Glutamatergic neuron (in vitro differentiated cells): ENCODE measurements at regions not wholly inside any gene's neighbourhood (a gene's known extent, or its start where the extent isn't known, plus 50 kb on each side); places are given as distances from the start of the nearest gene placed in this dataset.

Experiments used
- DNase-seq: peaks from one replicate; pipeline ENCODE4 v3.0.0; 2022
- H3K27ac Mint-ChIP-seq: one replicate; pipeline ENCODE4 v1.8.0; 2020; ENCODE audit warnings: mild to moderate bottlenecking, mixed read lengths, inconsistent platforms; ENCODE audit not compliant: unreplicated experiment
- H3K27me3 Mint-ChIP-seq: one replicate; pipeline ENCODE4 v1.8.0; 2020; ENCODE audit warnings: mild to moderate bottlenecking, moderate library complexity, mixed read lengths, inconsistent platforms; ENCODE audit not compliant: unreplicated experiment
- H3K36me3 Mint-ChIP-seq: one replicate; pipeline ENCODE4 v1.8.0; 2020; ENCODE audit warnings: mild to moderate bottlenecking, mixed read lengths, inconsistent platforms; ENCODE audit not compliant: unreplicated experiment
- H3K4me1 Mint-ChIP-seq: one replicate; pipeline ENCODE4 v1.8.0; 2020; ENCODE audit warnings: mild to moderate bottlenecking, low read depth, mixed read lengths, inconsistent platforms; ENCODE audit not compliant: unreplicated experiment
- H3K4me3 Mint-ChIP-seq: one replicate; pipeline ENCODE4 v1.8.0; 2020; ENCODE audit warnings: mild to moderate bottlenecking, mixed read lengths, inconsistent platforms; ENCODE audit not compliant: unreplicated experiment
- H3K9me3 Mint-ChIP-seq: one replicate; pipeline ENCODE4 v1.8.0; 2020; ENCODE audit warnings: mild to moderate bottlenecking, moderate library complexity, mixed read lengths, inconsistent platforms; ENCODE audit not compliant: unreplicated experiment
- CTCF ChIP-seq: fragments of 200-600 bp; sonication (generic); IDR thresholded peaks from one replicate; pipeline ENCODE4 v1.5.0; 2021; ENCODE audit not compliant: partially characterized antibody, unreplicated experiment

- H3K9me3 Mint-ChIP-seq = no peaks in the 10 kb centered on the region
- no peaks in the 10 kb centered on the region for H3K36me3 Mint-ChIP-seq
- TF ChIP-seq CTCF = no peak
- peaks cover 20% of the 10 kb centered on the region for H3K4me1 Mint-ChIP-seq
- no peak overlapping the region for H3K4me3 Mint-ChIP-seq
- no peak overlapping the region for H3K27ac Mint-ChIP-seq
- H3K27me3 Mint-ChIP-seq = no peaks in the 10 kb centered on the region
- no peak for DNase-seq
Measured at GRCh38 chr18:41593171-41593675, 361.8 kb upstream of the PIK3C3 start.

- Mint-ChIP-seq H3K27ac (no peak overlapping the region), H3K4me3 (no peak overlapping the region), H3K36me3 (no peaks in the 10 kb centered on the region), H3K27me3 (peaks cover 2% of the 10 kb centered on the region), H3K9me3 (no peaks in the 10 kb centered on the region), H3K4me1 (peaks cover 17% of the 10 kb centered on the region)
- TF ChIP-seq CTCF = no peak
- no peak for DNase-seq
Measured at GRCh38 chr18:41587976-41588375, 367.1 kb upstream of the PIK3C3 start.

GRCh38 chr18:41585512-41585911 is 369.5 kb upstream of the PIK3C3 start:
- Mint-ChIP-seq H3K9me3 (peaks cover 4% of the 10 kb centered on the region), H3K4me1 (peaks cover 17% of the 10 kb centered on the region)
- DNase-seq = no peak

GRCh38 chr18:41579185-41579584 is 375.8 kb upstream of the PIK3C3 start:
- Mint-ChIP-seq H3K9me3 (peaks cover 7% of the 10 kb centered on the region), H3K27ac (no peak overlapping the region), H3K4me3 (no peak overlapping the region), H3K4me1 (no peaks in the 10 kb centered on the region), H3K27me3 (no peaks in the 10 kb centered on the region), H3K36me3 (no peaks in the 10 kb centered on the region)
- no peak for DNase-seq
- TF ChIP-seq CTCF = no peak

More at GRCh38 chr18:41585512-41585911, 369.5 kb upstream of the PIK3C3 start:
- Mint-ChIP-seq H3K27ac (no peak overlapping the region), H3K36me3 (no peaks in the 10 kb centered on the region), H3K27me3 (peaks cover 2% of the 10 kb centered on the region), H3K4me3 (no peak overlapping the region)
- no peak for TF ChIP-seq CTCF

- Mint-ChIP-seq H3K27ac (no peak overlapping the region), H3K9me3 (peaks cover 7% of the 10 kb centered on the region), H3K4me3 (no peak overlapping the region), H3K4me1 (no peaks in the 10 kb centered on the region), H3K36me3 (no peaks in the 10 kb centered on the region), H3K27me3 (no peaks in the 10 kb centered on the region)
- no peak for DNase-seq
- no peak for TF ChIP-seq CTCF
Measured at GRCh38 chr18:41577529-41577928, 377.5 kb upstream of the PIK3C3 start.
